IPS DF 4.7 (cell line): ENCODE measurements at regions not wholly inside any gene's neighbourhood (a gene's known extent, or its start where the extent isn't known, plus 50 kb on each side); places are given as distances from the start of the nearest gene placed in this dataset.
A peak's percentile ranks its signal among the peaks of the same experiment; 100 is the strongest.
"Not testable (repeated sequence)": the region's sequence is repeated elsewhere in the genome, so short reads cannot be mapped to it uniquely, and the experiment has no call there.

ENCODE experiments used
- DNase-seq: peaks from one replicate; pipeline ENCODE4 v3.0.0-alpha.2; 2013; ENCODE audit warnings: low spot score; ENCODE audit errors: extremely low read depth

DNA sequence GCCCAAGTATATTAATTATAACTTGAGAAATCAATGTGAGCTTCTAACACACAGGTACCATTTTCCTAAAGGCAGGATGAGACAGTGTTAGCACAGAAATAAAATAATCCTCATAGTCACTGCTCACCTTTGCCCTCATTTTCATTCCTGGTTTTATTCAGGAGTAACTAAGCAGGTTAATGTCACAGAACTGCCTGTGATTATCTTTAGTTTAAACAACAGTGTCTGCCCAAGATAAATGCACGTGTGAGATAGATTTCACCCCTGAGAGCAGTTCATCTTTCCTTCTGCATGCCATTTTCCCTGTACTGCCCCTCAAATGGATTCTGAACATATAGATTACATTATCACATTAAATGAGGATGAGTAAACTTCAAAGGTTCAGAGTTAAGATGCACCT, 250.7 kb downstream of the RMST start:
- DNase-seq = no peak

GRCh38 chr12:97714107-97714563, 251.5 kb downstream of the RMST start:
- no peak for DNase-seq

GRCh38 chr12:97716356-97716755, 253.8 kb downstream of the RMST start:
- peak; percentile 16 for DNase-seq

GRCh38 chr12:97723801-97724200, 261.2 kb downstream of the RMST start:
- DNase-seq = not testable (repeated sequence)

DNA sequence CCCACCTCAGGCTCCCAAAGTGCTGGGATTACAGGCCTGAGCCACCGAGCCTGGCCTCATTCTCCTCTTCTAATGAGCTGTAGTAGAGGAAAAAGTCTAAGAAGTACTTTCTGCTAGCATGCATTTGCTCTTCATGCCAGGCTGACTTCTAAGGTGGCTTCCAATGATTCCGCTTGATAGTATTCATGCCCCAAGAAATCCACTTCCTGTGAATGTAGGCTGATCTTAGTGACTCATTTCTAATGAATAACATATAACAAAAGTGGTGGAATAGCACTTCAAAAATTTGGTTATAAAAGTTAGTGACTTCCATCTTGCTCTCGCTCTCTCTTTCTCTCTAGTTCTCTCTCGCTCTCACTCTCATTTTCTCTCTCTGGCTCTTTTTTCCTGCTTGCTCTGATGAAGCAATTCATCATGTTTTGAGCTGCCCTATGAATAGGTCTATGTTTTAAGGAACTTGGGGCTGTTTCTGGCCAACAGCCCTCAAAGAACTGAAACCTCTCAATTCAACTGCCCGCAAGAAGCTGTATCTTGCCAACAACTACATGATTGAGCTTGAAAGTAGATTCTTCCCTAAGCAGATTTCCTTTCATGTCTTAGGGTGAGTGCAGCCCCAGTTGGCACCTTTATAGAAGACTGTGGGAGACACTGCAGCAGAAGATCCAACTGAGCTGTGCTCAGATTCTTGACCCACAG, 282.9 kb downstream of the RMST start:
- no peak for DNase-seq

GRCh38 chr12:97748298-97748697, 285.7 kb downstream of the RMST start:
- no peak for DNase-seq

- DNase-seq = no peak
These were observed 289.1 kb downstream of the RMST start for GRCh38 chr12:97751704-97752103.

- DNase-seq = no peak
These were observed 289.5 kb downstream of the RMST start for GRCh38 chr12:97752129-97752528.

GRCh38 chr12:97753332-97753731, 290.7 kb downstream of the RMST start:
- no peak for DNase-seq

GRCh38 chr12:97754306-97754705, 291.7 kb downstream of the RMST start:
- DNase-seq = no peak

- no peak for DNase-seq
These were observed 293.6 kb downstream of the RMST start for GRCh38 chr12:97756066-97756666.

DNA sequence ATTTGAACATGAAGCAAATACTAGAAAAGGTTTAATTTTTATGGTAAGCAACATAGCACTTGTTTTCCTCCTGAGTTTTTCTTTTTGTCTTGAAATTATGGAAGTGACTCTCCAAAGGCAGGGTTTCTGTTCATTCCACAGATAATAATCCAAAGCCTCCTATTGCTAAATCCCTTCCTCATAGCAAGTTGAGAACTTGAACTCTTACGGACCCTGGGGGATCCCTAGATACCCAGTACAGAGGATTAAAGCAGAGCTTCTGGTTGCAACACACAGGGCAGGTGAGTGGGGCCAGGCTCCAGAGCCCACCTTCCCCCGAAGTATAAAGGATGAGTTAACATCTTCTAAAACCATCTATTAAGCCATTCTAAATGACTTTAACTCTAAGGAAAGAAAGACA, 294.1 kb downstream of the RMST start:
- no peak for DNase-seq

GRCh38 chr12:97757481-97758193, 295.0 kb downstream of the RMST start:
- DNase-seq = no peak

DNA sequence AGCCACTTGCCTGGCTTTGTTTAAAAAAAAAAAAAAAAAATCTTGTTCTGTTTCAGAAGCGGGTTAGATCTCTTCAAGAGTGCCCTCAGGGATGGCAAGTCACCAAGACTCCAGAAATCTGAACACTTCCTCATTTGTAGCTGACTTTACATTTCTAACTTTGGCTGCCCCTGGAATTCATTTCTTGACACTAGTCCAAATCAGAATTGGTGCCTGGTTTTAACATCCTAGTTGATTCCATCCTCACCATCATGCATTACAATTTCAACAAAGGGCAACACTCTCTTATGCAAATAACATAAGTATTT, 295.5 kb downstream of the RMST start:
- no peak for DNase-seq

- DNase-seq = no peak
These were observed 296.0 kb downstream of the RMST start for GRCh38 chr12:97758586-97758985.

DNA sequence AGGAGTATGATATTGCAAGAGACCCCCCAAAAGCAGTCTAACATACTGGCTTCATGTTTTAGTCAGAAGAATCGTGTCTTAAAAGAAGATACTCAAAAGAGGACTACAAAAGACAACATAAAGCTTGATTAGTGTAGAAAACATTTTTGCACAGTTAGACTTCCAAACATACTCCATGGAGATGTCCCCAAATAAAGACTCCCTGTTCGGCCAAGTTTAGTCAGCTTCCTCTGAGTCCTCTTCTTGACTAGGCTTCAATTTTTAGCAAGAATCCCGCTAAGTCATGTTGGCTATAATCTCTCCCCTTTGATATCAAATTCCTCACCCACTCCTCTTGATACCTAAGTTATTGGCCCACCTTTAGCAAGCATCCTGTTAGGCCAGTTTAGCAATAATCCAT, 298.0 kb downstream of the RMST start:
- no peak for DNase-seq

DNA sequence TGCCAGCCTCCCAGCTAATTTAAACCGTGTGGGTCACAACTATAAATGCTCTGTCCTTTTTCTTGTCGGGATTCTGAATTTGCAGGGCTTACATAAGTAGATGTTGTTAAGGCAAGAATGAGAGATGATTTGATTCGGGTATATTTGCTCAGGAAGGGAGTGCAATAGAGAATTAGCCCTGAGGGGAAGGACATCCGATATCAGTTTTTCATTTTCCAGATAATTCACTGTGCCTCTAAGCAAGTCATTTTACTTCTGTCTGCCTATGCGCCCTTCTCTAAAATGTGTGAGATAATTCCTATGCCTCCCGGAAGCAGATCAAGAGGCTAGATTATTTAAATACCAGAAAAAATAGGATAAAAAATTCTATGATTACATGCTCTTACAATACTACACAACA, 300.5 kb downstream of the RMST start:
- no peak for DNase-seq

DNA sequence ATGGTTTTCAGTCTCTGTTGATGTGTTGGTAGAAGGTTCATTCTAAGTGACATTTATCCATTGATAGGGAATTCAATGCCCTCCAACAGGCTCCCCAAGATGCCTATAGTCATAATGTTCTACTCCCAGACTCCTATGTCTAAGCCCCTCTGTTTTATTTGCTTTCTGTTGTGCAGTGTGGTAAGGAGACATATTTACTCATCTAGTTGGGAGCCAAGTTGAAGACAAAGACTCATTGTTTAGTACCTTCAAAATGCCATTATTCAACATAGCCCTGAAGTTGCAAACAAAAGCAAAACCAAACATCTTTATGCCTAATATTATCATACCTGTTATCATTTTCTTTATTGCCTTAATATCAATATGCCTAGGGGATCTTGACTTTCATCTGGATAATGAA, 302.1 kb downstream of the RMST start:
- DNase-seq = no peak

- DNase-seq = no peak
These were observed 304.7 kb downstream of the RMST start for GRCh38 chr12:97767347-97767746.

GRCh38 chr12:97778111-97778510, 315.5 kb downstream of the RMST start:
- DNase-seq = no peak

GRCh38 chr12:97781342-97781741, 318.7 kb downstream of the RMST start:
- no peak for DNase-seq

DNA sequence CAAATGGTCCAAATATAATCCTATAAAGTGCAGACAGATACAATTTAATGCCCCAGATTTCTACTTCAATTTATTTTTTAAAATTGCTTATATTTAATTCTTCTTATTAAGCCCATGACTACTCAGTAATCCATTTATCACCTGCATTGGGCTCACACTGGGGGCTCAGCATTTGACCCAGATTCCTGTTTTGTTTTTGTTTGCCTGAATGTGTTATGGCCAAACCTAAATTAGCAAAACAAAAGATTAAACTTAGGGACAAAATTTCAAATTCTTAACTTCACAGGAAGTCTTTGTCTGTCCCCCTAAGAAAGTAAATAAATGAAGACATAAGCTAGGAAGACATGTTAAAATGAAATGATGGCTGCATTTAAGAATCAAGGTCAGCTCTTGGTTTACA, 322.3 kb downstream of the RMST start:
- peak; percentile 25 for DNase-seq

GRCh38 chr12:97790281-97790680, 327.7 kb downstream of the RMST start:
- DNase-seq = no peak
